Calu3 (cell line): ENCODE measurements at regions not wholly inside any gene's neighbourhood (a gene's known extent, or its start where the extent isn't known, plus 50 kb on each side); places are given as distances from the start of the nearest gene placed in this dataset.

Source experiments
- BruUV-seq: library from RNA; stranded (reverse); fragments of 400-500 nt; replicated peaks from 2 replicates; lab custom pipeline; 2021; lab: Mats Ljungman, UMichigan
- CTCF ChIA-PET: fragments of 300-600 bp; sonication (Branson Sonifier 250); formaldehyde crosslinking; loops from one replicate; lab custom pipeline; 2022; ENCODE audit warnings: antibody characterized with exemption; lab: Charles Lee
- DNase-seq: peaks from one replicate; pipeline ENCODE4 v3.0.0; 2022
- H3K27ac Mint-ChIP-seq: one replicate; pipeline ENCODE4 v1.8.0; 2022; ENCODE audit warnings: mixed read lengths; ENCODE audit not compliant: unreplicated experiment
- H3K27me3 Mint-ChIP-seq: one replicate; pipeline ENCODE4 v1.8.0; 2022; ENCODE audit warnings: mixed read lengths; ENCODE audit not compliant: unreplicated experiment
- H3K36me3 Mint-ChIP-seq: one replicate; pipeline ENCODE4 v1.8.0; 2022; ENCODE audit warnings: mild to moderate bottlenecking, moderate library complexity, mixed read lengths; ENCODE audit not compliant: insufficient read depth, unreplicated experiment
- H3K4me1 Mint-ChIP-seq: one replicate; pipeline ENCODE4 v1.8.0; 2022; ENCODE audit warnings: mild to moderate bottlenecking, low read depth, mixed read lengths; ENCODE audit not compliant: unreplicated experiment
- H3K4me3 Mint-ChIP-seq: one replicate; pipeline ENCODE4 v1.8.0; 2022; ENCODE audit warnings: mild to moderate bottlenecking, low read depth, moderate library complexity, mixed read lengths; ENCODE audit not compliant: unreplicated experiment
- H3K9me3 Mint-ChIP-seq: one replicate; pipeline ENCODE4 v1.8.0; 2022; ENCODE audit warnings: low read depth, mixed read lengths; ENCODE audit not compliant: unreplicated experiment
- intact Hi-C: fragments of 100-400 bp; cut with micrococcal nuclease; formaldehyde crosslinking; loops from one replicate; pipeline ENCODE4 v1.10.0; 2022; ENCODE audit not compliant: unreplicated experiment
- TF ChIP-seq, protein P1 (sequence below): fragments of 200-600 bp; IDR thresholded peaks from one replicate; pipeline ENCODE4 v1.8.0; 2022; ENCODE audit warnings: antibody characterized with exemption; ENCODE audit not compliant: unreplicated experiment

DNA sequence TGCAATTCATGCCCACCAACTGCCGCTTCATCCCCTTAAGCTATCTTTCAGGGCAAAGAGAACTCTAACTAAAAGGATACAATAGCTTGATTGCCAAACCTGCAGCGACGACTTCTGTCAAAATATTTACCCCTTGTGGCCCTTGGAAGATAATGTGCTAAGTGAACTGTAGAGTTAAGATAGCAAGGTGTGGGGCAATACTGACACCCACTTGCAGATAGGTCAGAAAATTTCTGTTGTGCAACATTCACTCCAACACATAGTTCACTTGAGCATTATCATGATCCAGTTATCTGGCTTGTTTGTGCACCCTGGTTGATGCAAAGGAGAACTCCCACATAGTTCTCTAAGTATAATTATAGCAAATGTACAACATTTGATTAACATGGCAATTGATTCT, 55.6 kb downstream of the RHOXF2B start:
- TF ChIP-seq, protein P1, sequence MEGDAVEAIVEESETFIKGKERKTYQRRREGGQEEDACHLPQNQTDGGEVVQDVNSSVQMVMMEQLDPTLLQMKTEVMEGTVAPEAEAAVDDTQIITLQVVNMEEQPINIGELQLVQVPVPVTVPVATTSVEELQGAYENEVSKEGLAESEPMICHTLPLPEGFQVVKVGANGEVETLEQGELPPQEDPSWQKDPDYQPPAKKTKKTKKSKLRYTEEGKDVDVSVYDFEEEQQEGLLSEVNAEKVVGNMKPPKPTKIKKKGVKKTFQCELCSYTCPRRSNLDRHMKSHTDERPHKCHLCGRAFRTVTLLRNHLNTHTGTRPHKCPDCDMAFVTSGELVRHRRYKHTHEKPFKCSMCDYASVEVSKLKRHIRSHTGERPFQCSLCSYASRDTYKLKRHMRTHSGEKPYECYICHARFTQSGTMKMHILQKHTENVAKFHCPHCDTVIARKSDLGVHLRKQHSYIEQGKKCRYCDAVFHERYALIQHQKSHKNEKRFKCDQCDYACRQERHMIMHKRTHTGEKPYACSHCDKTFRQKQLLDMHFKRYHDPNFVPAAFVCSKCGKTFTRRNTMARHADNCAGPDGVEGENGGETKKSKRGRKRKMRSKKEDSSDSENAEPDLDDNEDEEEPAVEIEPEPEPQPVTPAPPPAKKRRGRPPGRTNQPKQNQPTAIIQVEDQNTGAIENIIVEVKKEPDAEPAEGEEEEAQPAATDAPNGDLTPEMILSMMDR, result no peak
- no peaks in the 10 kb centered on the region for H3K9me3 Mint-ChIP-seq
- H3K27ac Mint-ChIP-seq, result no peak overlapping the region
- CTCF ChIA-PET, result no interaction called here
- H3K36me3 Mint-ChIP-seq, result no peaks in the 10 kb centered on the region
- H3K4me1 Mint-ChIP-seq, result no peaks in the 10 kb centered on the region
- peaks cover 20% of the 10 kb centered on the region for H3K27me3 Mint-ChIP-seq
- no peak overlapping the region for H3K4me3 Mint-ChIP-seq
- BruUV-seq, result no TSS peak
- intact Hi-C loops, result no loop called here
- DNase-seq, result no peak

DNA sequence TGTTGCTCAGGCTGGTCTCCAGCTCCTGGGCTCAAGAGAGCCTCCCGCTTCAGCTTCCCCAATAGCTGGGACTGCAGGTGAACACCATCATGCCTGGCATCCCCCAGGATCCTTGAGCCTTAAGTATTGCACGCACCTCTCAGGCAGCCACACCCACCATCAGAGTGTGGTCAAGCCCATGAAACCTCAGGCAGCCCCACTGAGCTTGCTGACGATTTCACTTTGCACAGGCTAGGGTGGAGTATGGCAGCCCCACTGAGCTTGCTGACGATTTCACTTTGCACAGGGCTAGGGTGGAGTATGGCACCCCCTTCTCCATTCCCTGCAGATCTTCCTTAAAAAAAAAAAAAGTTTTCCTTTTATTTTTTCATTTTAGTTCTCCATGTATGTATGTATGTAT, 57.2 kb downstream of the RHOXF2B start:
- H3K4me3 Mint-ChIP-seq, result no peak overlapping the region
- peaks cover 4% of the 10 kb centered on the region for H3K36me3 Mint-ChIP-seq
- CTCF ChIA-PET, result interaction anchor here (0.6 kb wide), 1 partner anchor 548 kb away, joined by 4 read pairs; no protein-coding TSS in a partner anchor
- no peaks in the 10 kb centered on the region for H3K9me3 Mint-ChIP-seq
- BruUV-seq, result no TSS peak
- H3K27ac Mint-ChIP-seq, result no peak overlapping the region
- H3K27me3 Mint-ChIP-seq, result peaks cover 27% of the 10 kb centered on the region
- TF ChIP-seq, protein P1, result no peak
- intact Hi-C loops, result no loop called here
- DNase-seq, result no peak
- peaks cover 9% of the 10 kb centered on the region for H3K4me1 Mint-ChIP-seq

DNA sequence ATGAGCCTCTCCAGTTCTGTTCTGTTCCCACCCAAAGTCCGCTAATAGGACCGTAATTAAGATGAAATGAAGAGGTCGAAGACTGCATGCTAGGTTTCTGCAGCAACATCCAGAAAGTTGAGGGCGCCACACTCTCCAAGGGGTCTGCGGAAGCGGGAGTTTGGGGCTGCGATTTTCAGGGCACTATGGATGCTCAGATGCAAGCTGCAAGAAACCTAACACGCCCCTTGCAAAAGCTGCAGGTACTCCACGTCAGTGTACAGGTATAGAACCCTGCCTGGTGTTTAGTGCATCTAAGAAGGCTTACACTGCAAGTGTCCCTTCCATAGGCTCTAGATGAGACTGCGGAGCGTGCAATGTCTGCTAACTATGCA, 61.4 kb downstream of the RHOXF2B start:
- TF ChIP-seq, protein P1, result no peak
- intact Hi-C loops, result no loop called here
- Mint-ChIP-seq H3K27me3 (peaks cover 38% of the 10 kb centered on the region), H3K4me1 (peaks cover 13% of the 10 kb centered on the region), H3K4me3 (peak overlapping the region; percentile 79), H3K36me3 (peaks cover 6% of the 10 kb centered on the region), H3K27ac (no peak overlapping the region), H3K9me3 (no peaks in the 10 kb centered on the region)
- no TSS peak for BruUV-seq
- CTCF ChIA-PET, result interaction anchor here (0.7 kb wide), 1 partner anchor 45 kb away, joined by 4 read pairs; no protein-coding TSS in a partner anchor
- no peak for DNase-seq

DNA sequence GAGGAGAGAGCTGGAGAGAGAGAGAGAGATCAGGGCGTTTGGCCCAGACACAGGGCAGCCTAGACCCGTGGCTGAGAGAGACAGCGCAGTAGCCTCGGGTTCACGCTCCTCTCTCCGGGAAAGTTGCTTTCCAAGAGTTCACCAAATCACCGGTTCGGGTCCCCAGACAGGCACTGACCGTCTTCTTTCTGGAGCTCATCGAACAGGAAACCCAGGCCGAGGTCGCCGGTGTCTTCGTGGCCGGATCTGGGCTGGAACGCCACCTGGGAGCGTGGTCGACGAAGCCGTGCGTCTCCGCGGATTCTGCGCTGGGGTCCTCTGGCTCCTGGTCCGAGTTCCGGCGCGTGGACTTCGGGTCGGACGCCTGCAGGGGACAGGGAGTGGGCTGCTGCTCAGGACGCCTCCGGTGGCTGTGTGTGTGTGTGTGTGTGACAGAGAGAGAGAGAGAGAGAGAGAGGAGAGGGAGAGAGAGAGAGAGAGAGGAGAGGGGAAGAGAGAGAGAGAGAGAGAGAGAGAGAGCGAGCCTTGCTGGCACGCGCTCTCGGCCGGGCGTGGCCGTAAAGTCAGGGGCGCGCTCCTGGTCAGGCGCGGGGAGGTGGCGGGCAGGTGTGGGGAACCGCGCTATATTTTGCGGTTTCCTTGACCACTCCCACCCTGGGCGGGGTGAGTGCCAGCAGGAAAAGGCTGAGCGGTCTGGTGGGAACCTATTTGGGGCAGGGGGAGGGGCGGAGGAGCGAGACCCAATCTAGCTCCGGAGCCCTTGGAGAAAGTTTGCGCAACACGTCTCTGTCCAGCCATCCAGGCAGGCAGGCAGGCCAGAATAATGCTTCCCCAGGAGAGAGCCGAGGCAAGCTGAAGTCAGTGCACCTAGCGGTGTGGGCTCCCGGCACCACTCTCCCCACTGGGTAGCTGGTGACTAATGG, 62.1 kb downstream of the RHOXF2B start:
- Mint-ChIP-seq H3K9me3 (no peaks in the 10 kb centered on the region), H3K27me3 (peaks cover 44% of the 10 kb centered on the region), H3K4me3 (peak overlapping the region; percentile 79), H3K4me1 (peaks cover 13% of the 10 kb centered on the region), H3K36me3 (peaks cover 6% of the 10 kb centered on the region), H3K27ac (peak overlapping the region; percentile 37)
- TF ChIP-seq, protein P1, result no peak
- BruUV-seq, result no TSS peak
- DNase-seq, result peak; percentile 16
- intact Hi-C loops, result no loop called here
- CTCF ChIA-PET, result interaction anchor here (0.7 kb wide), 2 partner anchors 44 to 251 kb away, joined by 4 to 6 read pairs; no protein-coding TSS in a partner anchor
